ENCODE measurements at regions not wholly inside any gene's neighbourhood (a gene's known extent, or its start where the extent isn't known, plus 50 kb on each side); places are given as distances from the start of the nearest gene placed in this dataset.
"Not testable (repeated sequence)": the region's sequence is repeated elsewhere in the genome, so short reads cannot be mapped to it uniquely, and the experiment has no call there.

- DNase-seq (ENCODE audit: low read depth in 1 of 2, low spot score in 1 of 2) = no peak
Observed at GRCh38 chr7:25580141-25580540, 351.9 kb upstream of the NPVF start.

- DNase-seq (ENCODE audit: low read depth in 1 of 2, low spot score in 1 of 2) = no peak
Observed at GRCh38 chr7:25583621-25584020, 355.3 kb upstream of the NPVF start.

GRCh38 chr7:25584112-25584938, 356.0 kb upstream of the NPVF start:
- DNase-seq (ENCODE audit: low read depth in 1 of 2, low spot score in 1 of 2) = no peak

- no peak for DNase-seq (ENCODE audit: low read depth in 1 of 2, low spot score in 1 of 2)
Observed at GRCh38 chr7:25586513-25586912, 358.2 kb upstream of the NPVF start.

GRCh38 chr7:25594122-25594521, 365.8 kb upstream of the NPVF start:
- DNase-seq (ENCODE audit: low read depth in 1 of 2, low spot score in 1 of 2) = no peak

GRCh38 chr7:25594728-25595127, 366.4 kb upstream of the NPVF start:
- DNase-seq (ENCODE audit: low read depth in 1 of 2, low spot score in 1 of 2) = no peak

GRCh38 chr7:25595996-25596395, 367.7 kb upstream of the NPVF start:
- DNase-seq (ENCODE audit: low read depth in 1 of 2, low spot score in 1 of 2) = no peak

- no peak for DNase-seq (ENCODE audit: low read depth in 1 of 2, low spot score in 1 of 2)
Observed at GRCh38 chr7:25596443-25596842, 368.2 kb upstream of the NPVF start.

- no peak for DNase-seq (ENCODE audit: low read depth in 1 of 2, low spot score in 1 of 2)
Observed at GRCh38 chr7:25597946-25598345, 369.7 kb upstream of the NPVF start.

GRCh38 chr7:25598765-25599164, 370.5 kb upstream of the NPVF start:
- no peak for DNase-seq (ENCODE audit: low read depth in 1 of 2, low spot score in 1 of 2)

- no peak for DNase-seq (ENCODE audit: low read depth in 1 of 2, low spot score in 1 of 2)
Observed at GRCh38 chr7:25600262-25600920, 372.1 kb upstream of the NPVF start.

GRCh38 chr7:25602730-25603426, 374.6 kb upstream of the NPVF start:
- not testable (repeated sequence) for DNase-seq (ENCODE audit: low read depth in 1 of 2, low spot score in 1 of 2)

GRCh38 chr7:25603427-25603740, 375.1 kb upstream of the NPVF start:
- DNase-seq (ENCODE audit: low read depth in 1 of 2, low spot score in 1 of 2) = not testable (repeated sequence)

GRCh38 chr7:25611196-25611595, 382.9 kb upstream of the NPVF start:
- DNase-seq (ENCODE audit: low read depth in 1 of 2, low spot score in 1 of 2) = no peak

- no peak for DNase-seq (ENCODE audit: low read depth in 1 of 2, low spot score in 1 of 2)
Observed at GRCh38 chr7:25613912-25614311, 385.6 kb upstream of the NPVF start.

- DNase-seq (ENCODE audit: low read depth in 1 of 2, low spot score in 1 of 2) = no peak
Observed at GRCh38 chr7:25614415-25614814, 386.1 kb upstream of the NPVF start.

GRCh38 chr7:25615003-25615402, 386.7 kb upstream of the NPVF start:
- DNase-seq (ENCODE audit: low read depth in 1 of 2, low spot score in 1 of 2) = no peak

- no peak for DNase-seq (ENCODE audit: low read depth in 1 of 2, low spot score in 1 of 2)
Observed at GRCh38 chr7:25615593-25615992, 387.3 kb upstream of the NPVF start.

- no peak for DNase-seq (ENCODE audit: low read depth in 1 of 2, low spot score in 1 of 2)
Observed at GRCh38 chr7:25617214-25617613, 388.9 kb upstream of the NPVF start.

- DNase-seq (ENCODE audit: low read depth in 1 of 2, low spot score in 1 of 2) = no peak
Observed at GRCh38 chr7:25617673-25618072, 389.4 kb upstream of the NPVF start.

- no peak for DNase-seq (ENCODE audit: low read depth in 1 of 2, low spot score in 1 of 2)
Observed at GRCh38 chr7:25619381-25619780, 391.1 kb upstream of the NPVF start.

Measured in activated T-helper 1 cell treated with anti-CD3 and anti-CD28 coated beads, Interleukin-2, amount 50 U/mL, for 16 hours (primary cell).